ENCODE measurements at regions not wholly inside any gene's neighbourhood (a gene's known extent, or its start where the extent isn't known, plus 50 kb on each side); places are given as distances from the start of the nearest gene placed in this dataset.

DNA sequence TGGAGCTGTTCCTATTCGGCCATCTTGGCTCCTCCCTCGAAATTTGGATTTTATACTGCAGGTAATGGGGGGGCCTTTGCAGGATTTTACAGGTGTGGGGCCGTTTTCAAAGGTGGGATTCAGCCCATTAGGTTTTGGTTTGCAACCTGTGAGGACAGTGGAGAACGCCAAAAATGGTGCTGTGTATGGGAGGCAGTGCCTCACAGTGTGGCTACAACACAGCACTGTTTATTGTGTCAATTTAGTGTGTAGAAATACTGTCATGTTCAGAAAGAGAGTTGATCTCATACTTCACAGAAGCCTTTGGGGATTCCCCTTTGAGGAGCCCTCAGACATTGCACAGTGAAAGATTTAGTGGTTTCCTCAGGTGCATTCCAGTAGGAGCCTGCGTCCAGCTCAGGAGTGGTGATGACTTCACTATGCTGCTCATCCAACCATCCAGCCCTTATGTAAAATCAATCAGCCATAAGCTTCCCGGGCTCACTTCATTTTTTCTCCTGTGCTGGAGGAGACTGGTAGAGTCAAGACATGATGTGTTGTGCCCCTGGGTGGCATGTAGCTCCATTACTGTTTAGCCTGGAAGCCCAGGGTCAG lies 92.7 kb upstream of the PRMT8 start:
- TF ChIP-seq ELK1 (IDR thresholded peaks at IDR 0.05; ENCODE audit: borderline replicate concordance, low read depth, low read length) (no peak), POLR2A (IDR thresholded peaks at IDR 0.05; ENCODE audit: low read depth, low read length) (no peak), RFX5 (IDR thresholded peaks at IDR 0.05; ENCODE audit: low read depth, low read length) (no peak), MAZ (IDR thresholded peaks at IDR 0.05; ENCODE audit: borderline replicate concordance, low read depth, low read length) (no peak), SMC3 (IDR thresholded peaks at IDR 0.05; ENCODE audit: low read depth, low read length) (no peak), MAFK (IDR thresholded peaks at IDR 0.05; ENCODE audit: low read depth, low read length) (no peak), NFE2L2 (IDR thresholded peaks at IDR 0.05; ENCODE audit: low read depth, low read length) (no peak), MXI1 (IDR thresholded peaks at IDR 0.05; ENCODE audit: borderline replicate concordance, low read depth, low read length) (no peak), RCOR1 (IDR thresholded peaks at IDR 0.05; ENCODE audit: insufficient replicate concordance, low read length) (no peak), RAD21 (IDR thresholded peaks at IDR 0.05; ENCODE audit: low read length) (no peak), BHLHE40 (IDR thresholded peaks at IDR 0.05; ENCODE audit: low read depth, low read length) (no peak)
- TF ChIP-seq, protein P1, sequence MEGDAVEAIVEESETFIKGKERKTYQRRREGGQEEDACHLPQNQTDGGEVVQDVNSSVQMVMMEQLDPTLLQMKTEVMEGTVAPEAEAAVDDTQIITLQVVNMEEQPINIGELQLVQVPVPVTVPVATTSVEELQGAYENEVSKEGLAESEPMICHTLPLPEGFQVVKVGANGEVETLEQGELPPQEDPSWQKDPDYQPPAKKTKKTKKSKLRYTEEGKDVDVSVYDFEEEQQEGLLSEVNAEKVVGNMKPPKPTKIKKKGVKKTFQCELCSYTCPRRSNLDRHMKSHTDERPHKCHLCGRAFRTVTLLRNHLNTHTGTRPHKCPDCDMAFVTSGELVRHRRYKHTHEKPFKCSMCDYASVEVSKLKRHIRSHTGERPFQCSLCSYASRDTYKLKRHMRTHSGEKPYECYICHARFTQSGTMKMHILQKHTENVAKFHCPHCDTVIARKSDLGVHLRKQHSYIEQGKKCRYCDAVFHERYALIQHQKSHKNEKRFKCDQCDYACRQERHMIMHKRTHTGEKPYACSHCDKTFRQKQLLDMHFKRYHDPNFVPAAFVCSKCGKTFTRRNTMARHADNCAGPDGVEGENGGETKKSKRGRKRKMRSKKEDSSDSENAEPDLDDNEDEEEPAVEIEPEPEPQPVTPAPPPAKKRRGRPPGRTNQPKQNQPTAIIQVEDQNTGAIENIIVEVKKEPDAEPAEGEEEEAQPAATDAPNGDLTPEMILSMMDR (conservative IDR thresholded peaks at IDR 0.05; ENCODE audit: low read depth, low read length), result no peak

All from IMR-90 (cell line).